ENCODE measurements at regions not wholly inside any gene's neighbourhood (a gene's known extent, or its start where the extent isn't known, plus 50 kb on each side); places are given as distances from the start of the nearest gene placed in this dataset.

GRCh38 chr18:22623513-22623912 is 205.8 kb upstream of the CTAGE1 start:
- TF ChIP-seq SMC3 (conservative IDR thresholded peaks at IDR 0.05; ENCODE audit: poor library complexity) (no peak), EZH2 (IDR thresholded peaks at IDR 0.05; ENCODE audit: borderline replicate concordance, insufficient read depth, low read length, poor library complexity, severe bottlenecking) (no peak), EP300 (conservative IDR thresholded peaks at IDR 0.05; ENCODE audit: poor library complexity, severe bottlenecking) (no peak), MXI1 (conservative IDR thresholded peaks at IDR 0.05; ENCODE audit: poor library complexity, severe bottlenecking) (no peak), RAD21 (conservative IDR thresholded peaks at IDR 0.05) (no peak), CTCF (IDR thresholded peaks at IDR 0.05; ENCODE audit: poor library complexity, severe bottlenecking) (no peak), REST (IDR thresholded peaks at IDR 0.05; ENCODE audit: borderline replicate concordance) (no peak), POLR2AphosphoS5 (IDR thresholded peaks at IDR 0.05) (no peak), TAF1 (IDR thresholded peaks at IDR 0.05; ENCODE audit: low read depth) (no peak)
- no peak overlapping the region for H2AFZ ChIP-seq (ENCODE audit: low read depth, low read length)
- no peak overlapping the region for H3K4me2 ChIP-seq (ENCODE audit: low read length)
- H3F3A ChIP-seq (ENCODE audit: insufficient read depth, low read length, poor library complexity, severe bottlenecking), result no peaks in the 10 kb centered on the region
- H3K9me2 ChIP-seq (ENCODE audit: insufficient read depth, low read length), result no peaks in the 10 kb centered on the region
- H3K79me2 ChIP-seq (replicated peaks; ENCODE audit: insufficient read depth, low read length), result no peaks in the 10 kb centered on the region
- H3K9me3 ChIP-seq (ENCODE audit: low read length), result no peaks in the 10 kb centered on the region
- no peak overlapping the region for H3K9ac ChIP-seq (ENCODE audit: low read length)
- no peaks in the 10 kb centered on the region for H3K27me3 ChIP-seq (ENCODE audit: insufficient read depth, low read depth, low read length)
- no peak overlapping the region for H3K27ac ChIP-seq (ENCODE audit: low read length)
- no peak overlapping the region for H3K4me3 ChIP-seq (ENCODE audit: low read length)
- H3K36me3 ChIP-seq (ENCODE audit: insufficient read depth, low read length), result no peaks in the 10 kb centered on the region
- no peaks in the 10 kb centered on the region for H4K20me1 ChIP-seq (ENCODE audit: insufficient read depth)

GRCh38 chr18:22624176-22624575 is 206.5 kb upstream of the CTAGE1 start:
- Histone ChIP-seq H3K4me3 (ENCODE audit: low read length) (no peak overlapping the region), H3K4me2 (ENCODE audit: low read length) (no peak overlapping the region), H3K36me3 (ENCODE audit: insufficient read depth, low read length) (no peaks in the 10 kb centered on the region), H3K9ac (ENCODE audit: low read length) (no peak overlapping the region), H3K79me2 (replicated peaks; ENCODE audit: insufficient read depth, low read length) (no peaks in the 10 kb centered on the region), H2AFZ (ENCODE audit: low read depth, low read length) (no peak overlapping the region), H3K27ac (ENCODE audit: low read length) (no peak overlapping the region), H3K9me3 (ENCODE audit: low read length) (no peaks in the 10 kb centered on the region), H3K9me2 (ENCODE audit: insufficient read depth, low read length) (no peaks in the 10 kb centered on the region), H3F3A (ENCODE audit: insufficient read depth, low read length, poor library complexity, severe bottlenecking) (no peaks in the 10 kb centered on the region), H4K20me1 (ENCODE audit: insufficient read depth) (no peaks in the 10 kb centered on the region), H3K27me3 (ENCODE audit: insufficient read depth, low read depth, low read length) (no peaks in the 10 kb centered on the region)
- no peak for TF ChIP-seq RAD21 (conservative IDR thresholded peaks at IDR 0.05)
- no peak for TF ChIP-seq POLR2AphosphoS5 (IDR thresholded peaks at IDR 0.05)
- TF ChIP-seq EZH2 (IDR thresholded peaks at IDR 0.05; ENCODE audit: borderline replicate concordance, insufficient read depth, low read length, poor library complexity, severe bottlenecking), result no peak
- no peak for TF ChIP-seq TAF1 (IDR thresholded peaks at IDR 0.05; ENCODE audit: low read depth)
- no peak for TF ChIP-seq MXI1 (conservative IDR thresholded peaks at IDR 0.05; ENCODE audit: poor library complexity, severe bottlenecking)
- no peak for TF ChIP-seq EP300 (conservative IDR thresholded peaks at IDR 0.05; ENCODE audit: poor library complexity, severe bottlenecking)
- no peak for TF ChIP-seq SMC3 (conservative IDR thresholded peaks at IDR 0.05; ENCODE audit: poor library complexity)
- no peak for TF ChIP-seq REST (IDR thresholded peaks at IDR 0.05; ENCODE audit: borderline replicate concordance)
- no peak for TF ChIP-seq CTCF (IDR thresholded peaks at IDR 0.05; ENCODE audit: poor library complexity, severe bottlenecking)

All from neural cell (in vitro differentiated cells).